ENCODE measurements at regions not wholly inside any gene's neighbourhood (a gene's known extent, or its start where the extent isn't known, plus 50 kb on each side); places are given as distances from the start of the nearest gene placed in this dataset.

GRCh38 chr2:126838716-126838985, 60.0 kb upstream of the TEX51 start:
- no peak for TF ChIP-seq CEBPB (IDR thresholded peaks at IDR 0.05)
- no peak for TF ChIP-seq EP300 (IDR thresholded peaks at IDR 0.05; ENCODE audit: borderline replicate concordance)
- no peak for TF ChIP-seq RAD21 (IDR thresholded peaks at IDR 0.05; ENCODE audit: low read depth)
- TF ChIP-seq USF1 (IDR thresholded peaks at IDR 0.05): no peak
- no peak for TF ChIP-seq MAX (IDR thresholded peaks at IDR 0.05)
- no peak for TF ChIP-seq REST (IDR thresholded peaks at IDR 0.05; ENCODE audit: low read depth)
- no peak for TF ChIP-seq CREB1 (IDR thresholded peaks at IDR 0.05; ENCODE audit: low read depth)

Data from Ishikawa (cell line).